ENCODE measurements at regions not wholly inside any gene's neighbourhood (a gene's known extent, or its start where the extent isn't known, plus 50 kb on each side); places are given as distances from the start of the nearest gene placed in this dataset.

GRCh38 chr20:19832875-19833274, 74.8 kb downstream of the RIN2 start:
- H3K27me3 ChIP-seq (ENCODE audit: low read depth, low read length), result peaks cover 19% of the 10 kb centered on the region
- no peak overlapping the region for H3K27ac ChIP-seq (ENCODE audit: low read length)
- no peaks in the 10 kb centered on the region for H4K20me1 ChIP-seq (ENCODE audit: insufficient read depth, low read length)
- no peaks in the 10 kb centered on the region for H3K79me2 ChIP-seq (ENCODE audit: low read length)
- H3K9me3 ChIP-seq (ENCODE audit: insufficient read depth, low read length), result no peaks in the 10 kb centered on the region
- H3K4me3 ChIP-seq (ENCODE audit: low read length), result no peak overlapping the region
- no peak overlapping the region for H3K4me2 ChIP-seq (ENCODE audit: low read length)
- H3K4me1 ChIP-seq (ENCODE audit: low read length), result peaks cover 11% of the 10 kb centered on the region
- no peak overlapping the region for H3K9ac ChIP-seq (ENCODE audit: low read length)
- no peaks in the 10 kb centered on the region for H3K36me3 ChIP-seq (replicated peaks; ENCODE audit: low read depth, low read length)
- H2AFZ ChIP-seq (ENCODE audit: low read depth, low read length), result no peak overlapping the region
- TF ChIP-seq CTCF (IDR thresholded peaks at IDR 0.05; ENCODE audit: low read depth, low read length) (no peak), EZH2phosphoT487 (IDR thresholded peaks at IDR 0.05; ENCODE audit: low read depth) (no peak)

GRCh38 chr20:19833395-19833794, 75.3 kb downstream of the RIN2 start:
- no peak overlapping the region for H3K27ac ChIP-seq (ENCODE audit: low read length)

GRCh38 chr20:19834287-19834686, 76.2 kb downstream of the RIN2 start:
- no peaks in the 10 kb centered on the region for H3K79me2 ChIP-seq (ENCODE audit: low read length)
- H3K4me2 ChIP-seq (ENCODE audit: low read length), result no peak overlapping the region
- no peaks in the 10 kb centered on the region for H3K9me3 ChIP-seq (ENCODE audit: insufficient read depth, low read length)
- peaks cover 33% of the 10 kb centered on the region for H3K27me3 ChIP-seq (ENCODE audit: low read depth, low read length)
- no peak overlapping the region for H3K4me3 ChIP-seq (ENCODE audit: low read length)
- TF ChIP-seq EZH2phosphoT487 (IDR thresholded peaks at IDR 0.05; ENCODE audit: low read depth), result no peak
- no peak for TF ChIP-seq CTCF (IDR thresholded peaks at IDR 0.05; ENCODE audit: low read depth, low read length)
- no peaks in the 10 kb centered on the region for H3K36me3 ChIP-seq (replicated peaks; ENCODE audit: low read depth, low read length)
- H2AFZ ChIP-seq (ENCODE audit: low read depth, low read length), result no peak overlapping the region
- H3K4me1 ChIP-seq (ENCODE audit: low read length), result no peaks in the 10 kb centered on the region
- H4K20me1 ChIP-seq (ENCODE audit: insufficient read depth, low read length), result no peaks in the 10 kb centered on the region
- no peak overlapping the region for H3K9ac ChIP-seq (ENCODE audit: low read length)
- H3K27ac ChIP-seq (ENCODE audit: low read length), result no peak overlapping the region

More at GRCh38 chr20:19833395-19833794, 75.3 kb downstream of the RIN2 start:
- no peak overlapping the region for H2AFZ ChIP-seq (ENCODE audit: low read depth, low read length)
- no peaks in the 10 kb centered on the region for H3K36me3 ChIP-seq (replicated peaks; ENCODE audit: low read depth, low read length)
- H3K9me3 ChIP-seq (ENCODE audit: insufficient read depth, low read length), result no peaks in the 10 kb centered on the region
- no peak overlapping the region for H3K4me2 ChIP-seq (ENCODE audit: low read length)
- H3K9ac ChIP-seq (ENCODE audit: low read length), result no peak overlapping the region
- H3K27me3 ChIP-seq (ENCODE audit: low read depth, low read length), result peaks cover 24% of the 10 kb centered on the region
- H3K4me1 ChIP-seq (ENCODE audit: low read length), result peaks cover 6% of the 10 kb centered on the region
- TF ChIP-seq CTCF (IDR thresholded peaks at IDR 0.05; ENCODE audit: low read depth, low read length) (no peak), EZH2phosphoT487 (IDR thresholded peaks at IDR 0.05; ENCODE audit: low read depth) (no peak)
- H4K20me1 ChIP-seq (ENCODE audit: insufficient read depth, low read length), result no peaks in the 10 kb centered on the region
- no peaks in the 10 kb centered on the region for H3K79me2 ChIP-seq (ENCODE audit: low read length)
- no peak overlapping the region for H3K4me3 ChIP-seq (ENCODE audit: low read length)

- no peaks in the 10 kb centered on the region for H3K36me3 ChIP-seq (replicated peaks; ENCODE audit: low read depth, low read length)
- no peak overlapping the region for H3K4me3 ChIP-seq (ENCODE audit: low read length)
- H4K20me1 ChIP-seq (ENCODE audit: insufficient read depth, low read length), result no peaks in the 10 kb centered on the region
- no peak overlapping the region for H3K9ac ChIP-seq (ENCODE audit: low read length)
- H3K4me2 ChIP-seq (ENCODE audit: low read length), result no peak overlapping the region
- H2AFZ ChIP-seq (ENCODE audit: low read depth, low read length), result no peak overlapping the region
- H3K27me3 ChIP-seq (ENCODE audit: low read depth, low read length), result peaks cover 38% of the 10 kb centered on the region
- TF ChIP-seq CTCF (IDR thresholded peaks at IDR 0.05; ENCODE audit: low read depth, low read length) (no peak), EZH2phosphoT487 (IDR thresholded peaks at IDR 0.05; ENCODE audit: low read depth) (no peak)
- H3K9me3 ChIP-seq (ENCODE audit: insufficient read depth, low read length), result no peaks in the 10 kb centered on the region
- no peaks in the 10 kb centered on the region for H3K79me2 ChIP-seq (ENCODE audit: low read length)
- H3K27ac ChIP-seq (ENCODE audit: low read length), result no peak overlapping the region
- H3K4me1 ChIP-seq (ENCODE audit: low read length), result no peaks in the 10 kb centered on the region
Measured at GRCh38 chr20:19834783-19835182, 76.7 kb downstream of the RIN2 start.
